Ectodermal cell (in vitro differentiated cells): ENCODE measurements at regions not wholly inside any gene's neighbourhood (a gene's known extent, or its start where the extent isn't known, plus 50 kb on each side); places are given as distances from the start of the nearest gene placed in this dataset.

Experiments
- H3K27ac ChIP-seq: 2 replicates; pipeline ENCODE4 v1.7.0; 2013; ENCODE audit warnings: mild to moderate bottlenecking, low read depth, low read length; ENCODE audit not compliant: insufficient read depth, poor library complexity, severe bottlenecking
- H3K27me3 ChIP-seq: 2 replicates; pipeline ENCODE4 v1.7.0; 2013; ENCODE audit warnings: mild to moderate bottlenecking, low read length; ENCODE audit not compliant: insufficient read depth, control insufficient read depth, poor library complexity, severe bottlenecking
- H3K36me3 ChIP-seq: one replicate; pipeline ENCODE4 v1.7.0; 2013; ENCODE audit warnings: low read length; ENCODE audit not compliant: control insufficient read depth, insufficient read depth
- H3K4me1 ChIP-seq: one replicate; pipeline ENCODE4 v1.7.0; 2013; ENCODE audit warnings: low read length; ENCODE audit not compliant: control insufficient read depth, insufficient read depth
- H3K4me3 ChIP-seq: 2 replicates; pipeline ENCODE4 v1.7.0; 2013; ENCODE audit warnings: low read depth, low read length, control low read depth; ENCODE audit not compliant: insufficient read depth
- H3K9me3 ChIP-seq: 2 replicates; pipeline ENCODE4 v1.7.0; 2013; ENCODE audit warnings: mild to moderate bottlenecking, low read length, moderate library complexity; ENCODE audit not compliant: control insufficient read depth
- WGBS, 2 experiments: methylation state at CpG; one replicate each; pipeline ENCODE4 v1.1.7; 2013; ENCODE audit warnings: missing lambda C conversion rate in 2 of 2; 5-methylcytosine and 5-hydroxymethylcytosine counted together

GRCh38 chr5:10155897-10156667, 93.6 kb downstream of the ATPSCKMT start:
- H3K27ac ChIP-seq = no peak overlapping the region
- no peaks in the 10 kb centered on the region for H3K27me3 ChIP-seq
- H3K36me3 ChIP-seq = no peaks in the 10 kb centered on the region
- H3K9me3 ChIP-seq = no peaks in the 10 kb centered on the region
- peaks cover 11% of the 10 kb centered on the region for H3K4me1 ChIP-seq
- no peak overlapping the region for H3K4me3 ChIP-seq
- 93 to 94% methylated on average over 2 of the region's 3 CpGs for WGBS, 2 experiments

- Histone ChIP-seq H3K4me1 (peaks cover 8% of the 10 kb centered on the region), H3K9me3 (no peaks in the 10 kb centered on the region), H3K27me3 (no peaks in the 10 kb centered on the region), H3K27ac (no peak overlapping the region), H3K36me3 (no peaks in the 10 kb centered on the region), H3K4me3 (no peak overlapping the region)
- 78 to 100% methylated on average over 1 to 2 of the region's 3 CpGs for WGBS, 2 experiments
Measured at GRCh38 chr5:10153808-10154537, 95.7 kb downstream of the ATPSCKMT start.

GRCh38 chr5:10153394-10153793, 96.3 kb downstream of the ATPSCKMT start:
- Histone ChIP-seq H3K4me3 (no peak overlapping the region), H3K27me3 (no peaks in the 10 kb centered on the region), H3K36me3 (no peaks in the 10 kb centered on the region), H3K9me3 (no peaks in the 10 kb centered on the region), H3K27ac (no peak overlapping the region), H3K4me1 (peaks cover 8% of the 10 kb centered on the region)
- 95% methylated on average over 2 to 3 of the region's 4 CpGs for WGBS, 2 experiments

- H3K9me3 ChIP-seq = no peaks in the 10 kb centered on the region
Measured at GRCh38 chr5:10151656-10152055, 98.0 kb downstream of the ATPSCKMT start.

GRCh38 chr5:10149911-10150310, 99.8 kb downstream of the ATPSCKMT start:
- Histone ChIP-seq H3K27me3 (no peaks in the 10 kb centered on the region), H3K36me3 (no peaks in the 10 kb centered on the region), H3K27ac (no peak overlapping the region), H3K4me3 (no peak overlapping the region), H3K4me1 (no peaks in the 10 kb centered on the region), H3K9me3 (no peaks in the 10 kb centered on the region)
- 91 to 92% methylated on average over 12 of the region's 12 CpGs for WGBS, 2 experiments

More at GRCh38 chr5:10151656-10152055, 98.0 kb downstream of the ATPSCKMT start:
- Histone ChIP-seq H3K27ac (no peak overlapping the region), H3K27me3 (no peaks in the 10 kb centered on the region), H3K4me3 (no peak overlapping the region), H3K4me1 (no peaks in the 10 kb centered on the region), H3K36me3 (no peaks in the 10 kb centered on the region)
- 94% methylated on average over 3 of the region's 3 CpGs for WGBS, 2 experiments

- Histone ChIP-seq H3K36me3 (no peaks in the 10 kb centered on the region), H3K4me1 (no peaks in the 10 kb centered on the region), H3K27ac (no peak overlapping the region), H3K27me3 (no peaks in the 10 kb centered on the region), H3K4me3 (no peak overlapping the region), H3K9me3 (no peaks in the 10 kb centered on the region)
- WGBS, 2 experiments = 92 to 96% methylated on average over 6 of the region's 6 CpGs
Measured at GRCh38 chr5:10145923-10146401, 103.7 kb downstream of the ATPSCKMT start.

- no peaks in the 10 kb centered on the region for H3K27me3 ChIP-seq
- H3K4me1 ChIP-seq = no peaks in the 10 kb centered on the region
- H3K36me3 ChIP-seq = no peaks in the 10 kb centered on the region
- no peak overlapping the region for H3K27ac ChIP-seq
- no peaks in the 10 kb centered on the region for H3K9me3 ChIP-seq
- 89 to 94% methylated on average over 3 of the region's 3 CpGs for WGBS, 2 experiments
- H3K4me3 ChIP-seq = no peak overlapping the region
Measured at GRCh38 chr5:10144040-10144439, 105.6 kb downstream of the ATPSCKMT start.

- H3K9me3 ChIP-seq = no peaks in the 10 kb centered on the region
- H3K4me1 ChIP-seq = no peaks in the 10 kb centered on the region
- 86 to 90% methylated on average over 5 of the region's 5 CpGs for WGBS, 2 experiments
- no peak overlapping the region for H3K27ac ChIP-seq
- H3K27me3 ChIP-seq = no peaks in the 10 kb centered on the region
- H3K36me3 ChIP-seq = no peaks in the 10 kb centered on the region
- H3K4me3 ChIP-seq = no peak overlapping the region
Measured at GRCh38 chr5:10140195-10140973, 109.3 kb downstream of the ATPSCKMT start.

GRCh38 chr5:10138395-10139057, 111.2 kb downstream of the ATPSCKMT start:
- H3K27ac ChIP-seq = no peak overlapping the region
- H3K27me3 ChIP-seq = no peaks in the 10 kb centered on the region
- H3K9me3 ChIP-seq = no peaks in the 10 kb centered on the region
- H3K4me1 ChIP-seq = no peaks in the 10 kb centered on the region
- no peaks in the 10 kb centered on the region for H3K36me3 ChIP-seq
- 93 to 97% methylated on average over 18 of the region's 18 CpGs for WGBS, 2 experiments
- H3K4me3 ChIP-seq = no peak overlapping the region
